Panc1 (cell line): ENCODE measurements at regions not wholly inside any gene's neighbourhood (a gene's known extent, or its start where the extent isn't known, plus 50 kb on each side); places are given as distances from the start of the nearest gene placed in this dataset.

ENCODE experiments used
- POLR2AphosphoS5 ChIP-seq: IDR thresholded peaks from 2 replicates; pipeline ENCODE4 v1.6.1; 2012; ENCODE audit warnings: mild to moderate bottlenecking, low read depth, low read length, moderate library complexity
- TCF7L2 ChIP-seq: IDR thresholded peaks from 2 replicates; pipeline ENCODE4 v1.6.1; 2011; ENCODE audit warnings: mild to moderate bottlenecking, low read depth, low read length, inconsistent platforms
- TF ChIP-seq, protein P1 (sequence below): fragments of 450-650 bp; IDR thresholded peaks from 2 replicates; pipeline ENCODE4 v1.5.1; 2017; ENCODE audit warnings: mild to moderate bottlenecking

GRCh38 chr1:103460511-103460910, 65.0 kb upstream of the RNPC3 start:
- TF ChIP-seq, protein P1, sequence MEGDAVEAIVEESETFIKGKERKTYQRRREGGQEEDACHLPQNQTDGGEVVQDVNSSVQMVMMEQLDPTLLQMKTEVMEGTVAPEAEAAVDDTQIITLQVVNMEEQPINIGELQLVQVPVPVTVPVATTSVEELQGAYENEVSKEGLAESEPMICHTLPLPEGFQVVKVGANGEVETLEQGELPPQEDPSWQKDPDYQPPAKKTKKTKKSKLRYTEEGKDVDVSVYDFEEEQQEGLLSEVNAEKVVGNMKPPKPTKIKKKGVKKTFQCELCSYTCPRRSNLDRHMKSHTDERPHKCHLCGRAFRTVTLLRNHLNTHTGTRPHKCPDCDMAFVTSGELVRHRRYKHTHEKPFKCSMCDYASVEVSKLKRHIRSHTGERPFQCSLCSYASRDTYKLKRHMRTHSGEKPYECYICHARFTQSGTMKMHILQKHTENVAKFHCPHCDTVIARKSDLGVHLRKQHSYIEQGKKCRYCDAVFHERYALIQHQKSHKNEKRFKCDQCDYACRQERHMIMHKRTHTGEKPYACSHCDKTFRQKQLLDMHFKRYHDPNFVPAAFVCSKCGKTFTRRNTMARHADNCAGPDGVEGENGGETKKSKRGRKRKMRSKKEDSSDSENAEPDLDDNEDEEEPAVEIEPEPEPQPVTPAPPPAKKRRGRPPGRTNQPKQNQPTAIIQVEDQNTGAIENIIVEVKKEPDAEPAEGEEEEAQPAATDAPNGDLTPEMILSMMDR = no peak
- no peak for TF ChIP-seq POLR2AphosphoS5
- no peak for TF ChIP-seq TCF7L2
